Upper lobe of left lung (tissue), 6 donors: ENCODE measurements at regions not wholly inside any gene's neighbourhood (a gene's known extent, or its start where the extent isn't known, plus 50 kb on each side); places are given as distances from the start of the nearest gene placed in this dataset.

Experiments
- ATAC-seq, 2 donors: fragments of 200-7000 bp; cut with Tn5 transposase; one replicate each; pipeline ENCODE4 v1.9.1; 2022; ENCODE audit warnings: mild to moderate bottlenecking in 2 of 2, moderate library complexity in 2 of 2; ENCODE audit not compliant: low FRiP score in 2 of 2
- DNase-seq, 2 donors: peaks; one replicate each; pipeline ENCODE4 v3.0.0-alpha.2; 2019 to 2020
- H3K27ac ChIP-seq, 4 donors: fragments of 200-600 bp; sonication (generic); one replicate each; pipeline ENCODE4 v1.5.1; 2016 to 2019
- H3K27me3 ChIP-seq, 4 donors: fragments of 200-600 bp; sonication (generic); one replicate each; pipeline ENCODE4 v1.5.1; 2017 to 2019
- H3K36me3 ChIP-seq, 4 donors: fragments of 200-600 bp; sonication (generic); one replicate each; pipeline ENCODE4 v1.5.1; 2016 to 2019
- H3K4me1 ChIP-seq, 4 donors: fragments of 200-600 bp; sonication (generic); one replicate each; pipeline ENCODE4 v1.5.1; 2018 to 2019
- H3K4me3 ChIP-seq, 4 donors: fragments of 200-600 bp; sonication (generic); one replicate each; pipeline ENCODE4 v1.5.1; 2017 to 2019; ENCODE audit warnings: mild to moderate bottlenecking in 2 of 4, moderate library complexity in 1 of 4
- H3K9me3 ChIP-seq, 4 donors: fragments of 200-600 bp; sonication (generic); one replicate each; pipeline ENCODE4 v1.5.1; 2018 to 2019
- EP300 ChIP-seq, 4 donors: sonication (generic); formaldehyde crosslinking; IDR thresholded peaks; one replicate each; pipeline ENCODE4 v1.5.1; 2017; ENCODE audit warnings: antibody characterized with exemption in 4 of 4, control low read depth in 2 of 4
- POLR2A ChIP-seq, 4 donors: fragments of 450-650 bp; IDR thresholded peaks; one replicate each; pipeline ENCODE4 v1.5.1; 2016 to 2017; ENCODE audit warnings: antibody characterized with exemption in 4 of 4, mild to moderate bottlenecking in 2 of 4
- POLR2AphosphoS5 ChIP-seq, 2 donors: sonication (generic); formaldehyde crosslinking; IDR thresholded peaks; one replicate each; pipeline ENCODE4 v1.5.1; 2017; ENCODE audit warnings: antibody characterized with exemption in 2 of 2
- WGBS, 2 donors: methylation state at CpG; one replicate each; pipeline ENCODE4 v1.1.5; 2017 to 2018; 5-methylcytosine and 5-hydroxymethylcytosine counted together
- TF ChIP-seq, protein P1 (sequence below), 6 experiments: fragments of 450-650 bp in 4 of 6; fragments of 200-600 bp in 2 of 6; sonication (generic) in 2 of 6; IDR thresholded peaks; one replicate each; pipeline ENCODE4 v1.5.1; 2016 to 2019; ENCODE audit warnings: antibody characterized with exemption in 6 of 6
- donor health status: DM: no; HTN: no; CAD: no; lungs with moderate emphysema.
- donor health status: DM: no; HTN: yes; CAD: no; lungs with severe emphysema.

DNA sequence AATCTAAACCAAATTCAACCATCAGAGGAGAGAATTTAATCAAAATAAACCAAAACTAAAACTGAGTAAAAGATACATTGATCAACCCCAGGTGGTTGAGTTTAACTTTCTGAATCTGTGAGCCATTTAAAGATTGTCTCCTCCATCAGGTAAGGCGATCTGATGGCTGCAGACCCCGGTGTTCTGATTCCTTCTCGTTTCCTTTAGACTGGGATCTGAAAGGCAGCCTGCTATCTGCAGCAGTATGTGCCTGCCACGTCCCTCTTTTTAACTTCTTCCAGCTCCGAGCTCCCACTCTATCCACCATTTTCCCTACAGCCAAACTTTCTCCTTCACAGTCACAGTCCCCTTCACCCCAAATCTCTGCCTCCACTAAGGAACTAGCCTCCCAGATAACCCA lies 66.1 kb upstream of the ARHGAP32 start:
- DNase-seq (no peak), ATAC-seq (no peak)
- TF ChIP-seq POLR2AphosphoS5 (IDR thresholded peaks at IDR 0.05) = no peak
- TF ChIP-seq, protein P1, sequence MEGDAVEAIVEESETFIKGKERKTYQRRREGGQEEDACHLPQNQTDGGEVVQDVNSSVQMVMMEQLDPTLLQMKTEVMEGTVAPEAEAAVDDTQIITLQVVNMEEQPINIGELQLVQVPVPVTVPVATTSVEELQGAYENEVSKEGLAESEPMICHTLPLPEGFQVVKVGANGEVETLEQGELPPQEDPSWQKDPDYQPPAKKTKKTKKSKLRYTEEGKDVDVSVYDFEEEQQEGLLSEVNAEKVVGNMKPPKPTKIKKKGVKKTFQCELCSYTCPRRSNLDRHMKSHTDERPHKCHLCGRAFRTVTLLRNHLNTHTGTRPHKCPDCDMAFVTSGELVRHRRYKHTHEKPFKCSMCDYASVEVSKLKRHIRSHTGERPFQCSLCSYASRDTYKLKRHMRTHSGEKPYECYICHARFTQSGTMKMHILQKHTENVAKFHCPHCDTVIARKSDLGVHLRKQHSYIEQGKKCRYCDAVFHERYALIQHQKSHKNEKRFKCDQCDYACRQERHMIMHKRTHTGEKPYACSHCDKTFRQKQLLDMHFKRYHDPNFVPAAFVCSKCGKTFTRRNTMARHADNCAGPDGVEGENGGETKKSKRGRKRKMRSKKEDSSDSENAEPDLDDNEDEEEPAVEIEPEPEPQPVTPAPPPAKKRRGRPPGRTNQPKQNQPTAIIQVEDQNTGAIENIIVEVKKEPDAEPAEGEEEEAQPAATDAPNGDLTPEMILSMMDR (IDR thresholded peaks at IDR 0.05) = no peak
- TF ChIP-seq POLR2A (IDR thresholded peaks at IDR 0.05) = no peak
- no peak for TF ChIP-seq EP300 (IDR thresholded peaks at IDR 0.05)
- no peaks in the 10 kb centered on the region for H3K27me3 ChIP-seq
- no peak overlapping the region for H3K27ac ChIP-seq
- H3K4me1 ChIP-seq = peaks cover 0 to 11% (median 4%) of the 10 kb centered on the region in 4 donors
- no peaks in the 10 kb centered on the region for H3K9me3 ChIP-seq
- H3K4me3 ChIP-seq = no peak overlapping the region
- 75 to 84% methylated on average over 5 of the region's 5 CpGs for WGBS, 2 donors
- no peaks in the 10 kb centered on the region for H3K36me3 ChIP-seq

DNA sequence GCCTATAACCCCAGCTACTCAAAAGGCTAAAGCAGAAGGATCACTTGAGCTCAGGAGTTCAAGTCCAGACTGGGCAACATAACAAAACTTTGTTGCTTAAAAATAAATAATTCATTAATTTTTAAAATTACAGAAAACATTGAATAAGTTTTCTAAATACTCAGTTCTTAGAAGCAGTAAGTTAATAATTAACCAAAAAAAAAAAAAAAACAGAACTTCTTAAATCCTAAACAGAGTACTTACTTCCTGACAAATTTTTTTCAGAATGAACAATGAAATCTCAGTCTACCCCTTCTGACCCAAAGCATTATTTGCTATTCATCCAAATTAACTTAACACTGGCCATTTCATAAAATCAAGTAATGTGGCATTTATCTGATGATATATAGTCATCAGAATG lies 65.4 kb upstream of the ARHGAP32 start:
- TF ChIP-seq, protein P1 (IDR thresholded peaks at IDR 0.05) = no peak
- TF ChIP-seq EP300 (IDR thresholded peaks at IDR 0.05) = no peak
- no peak for TF ChIP-seq POLR2A (IDR thresholded peaks at IDR 0.05)
- no peak for TF ChIP-seq POLR2AphosphoS5 (IDR thresholded peaks at IDR 0.05)
- no peak for ATAC-seq
- H3K4me3 ChIP-seq = no peak overlapping the region

GRCh38 chr11:129252621-129253020 lies 60.5 kb upstream of the ARHGAP32 start:
- WGBS, 2 donors = 92 to 95% methylated on average over 5 of the region's 5 CpGs
- Histone ChIP-seq H3K27ac (no peak overlapping the region), H3K27me3 (no peaks in the 10 kb centered on the region), H3K4me1 (no peaks in the 10 kb centered on the region), H3K36me3 (no peaks in the 10 kb centered on the region), H3K9me3 (no peaks in the 10 kb centered on the region), H3K4me3 (no peak overlapping the region)
- DNase-seq (no peak), ATAC-seq (no peak)
- no peak for TF ChIP-seq POLR2AphosphoS5 (IDR thresholded peaks at IDR 0.05)
- TF ChIP-seq, protein P1 (IDR thresholded peaks at IDR 0.05) = no peak
- TF ChIP-seq POLR2A (IDR thresholded peaks at IDR 0.05) = no peak

More for the DNA sequence above, 65.4 kb upstream of the ARHGAP32 start:
- Histone ChIP-seq H3K9me3 (no peaks in the 10 kb centered on the region), H3K27me3 (no peaks in the 10 kb centered on the region), H3K36me3 (no peaks in the 10 kb centered on the region), H3K4me1 (peaks cover 0 to 11% (median 4%) of the 10 kb centered on the region in 4 donors), H3K27ac (no peak overlapping the region)
- no peak for DNase-seq

DNA sequence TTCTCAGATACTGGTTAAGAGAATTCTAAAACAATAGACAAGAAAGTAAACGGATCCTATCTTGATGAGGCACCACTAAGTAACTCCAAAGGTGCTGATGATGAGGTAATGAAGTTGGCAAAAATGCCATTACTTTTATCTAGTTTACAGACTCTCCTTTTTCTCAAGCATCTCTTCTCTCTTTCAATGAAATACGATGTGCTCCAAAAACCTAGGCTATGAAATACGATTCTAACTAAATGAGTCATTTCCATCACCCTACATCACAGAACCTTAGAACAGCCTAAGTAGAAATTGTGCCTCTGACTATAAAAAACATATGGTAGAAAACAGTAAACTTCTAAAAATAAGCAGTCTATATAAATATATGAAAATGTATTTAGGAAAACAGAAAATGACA lies 58.9 kb upstream of the ARHGAP32 start:
- TF ChIP-seq POLR2AphosphoS5 (IDR thresholded peaks at IDR 0.05) (no peak), POLR2A (IDR thresholded peaks at IDR 0.05) (no peak), EP300 (IDR thresholded peaks at IDR 0.05) (no peak)
- TF ChIP-seq, protein P1 (IDR thresholded peaks at IDR 0.05) = no peak
- H3K4me3 ChIP-seq = no peak overlapping the region
- H3K4me1 ChIP-seq = peaks cover 0 to 3% (median 0%) of the 10 kb centered on the region in 4 donors
- ATAC-seq (no peak), DNase-seq (no peak)
- WGBS, 2 donors = 80 to 91% methylated on average over 3 of the region's 3 CpGs
- H3K27ac ChIP-seq = no peak overlapping the region
- H3K27me3 ChIP-seq = no peaks in the 10 kb centered on the region
- no peaks in the 10 kb centered on the region for H3K9me3 ChIP-seq
- H3K36me3 ChIP-seq = no peaks in the 10 kb centered on the region

- Histone ChIP-seq H3K4me3 (no peak overlapping the region), H3K27ac (no peak overlapping the region), H3K4me1 (peaks cover 0 to 3% (median 0%) of the 10 kb centered on the region in 4 donors), H3K36me3 (no peaks in the 10 kb centered on the region), H3K27me3 (no peaks in the 10 kb centered on the region), H3K9me3 (no peaks in the 10 kb centered on the region)
- TF ChIP-seq, protein P1 (IDR thresholded peaks at IDR 0.05) = no peak
- TF ChIP-seq EP300 (IDR thresholded peaks at IDR 0.05) = no peak
- no peak for TF ChIP-seq POLR2A (IDR thresholded peaks at IDR 0.05)
- no peak for TF ChIP-seq POLR2AphosphoS5 (IDR thresholded peaks at IDR 0.05)
- peak in 1 of 2 donors; percentile 24 for DNase-seq
- 85 to 96% methylated on average over 2 of the region's 2 CpGs for WGBS, 2 donors
- no peak for ATAC-seq
These were observed 57.8 kb upstream of the ARHGAP32 start for GRCh38 chr11:129249923-129250322.
